CD8-positive, alpha-beta memory T cell (primary cell): ENCODE measurements at regions not wholly inside any gene's neighbourhood (a gene's known extent, or its start where the extent isn't known, plus 50 kb on each side); places are given as distances from the start of the nearest gene placed in this dataset.

ENCODE experiments used
- CTCF ChIA-PET: fragments of 350-600 bp; sonication (Branson Sonifier 250); formaldehyde crosslinking; loops from one replicate; lab custom pipeline; 2021; ENCODE audit warnings: antibody characterized with exemption; lab: Charles Lee
- POLR2A ChIA-PET: fragments of 350-600 bp; sonication (Branson Sonifier 250); formaldehyde crosslinking; loops from one replicate; lab custom pipeline; 2021; ENCODE audit warnings: antibody characterized with exemption; lab: Charles Lee
- DNase-seq, 5 donors: peaks; one replicate each; pipeline versions ENCODE4 v3.0.0 to v3.0.0-alpha.2; 2020 to 2022; ENCODE audit warnings: mixed read lengths in 1 of 5
- H3K27ac ChIP-seq: one replicate; pipeline ENCODE4 v1.7.0; 2013; ENCODE audit warnings: low read depth, mild to moderate bottlenecking, low read length, moderate library complexity
- H3K27me3 ChIP-seq: 2 replicates; pipeline ENCODE4 v1.7.0; 2013; ENCODE audit warnings: low read length, mild to moderate bottlenecking; ENCODE audit not compliant: insufficient read depth, poor library complexity, severe bottlenecking
- H3K36me3 ChIP-seq: 2 replicates; pipeline ENCODE4 v1.7.0; 2013; ENCODE audit warnings: mild to moderate bottlenecking, low read length, moderate library complexity; ENCODE audit not compliant: insufficient read depth
- H3K4me1 ChIP-seq: 2 replicates; pipeline ENCODE4 v1.7.0; 2013; ENCODE audit warnings: mild to moderate bottlenecking, low read length, moderate library complexity; ENCODE audit not compliant: insufficient read depth
- H3K4me3 ChIP-seq: 2 replicates; pipeline ENCODE4 v1.7.0; 2013; ENCODE audit warnings: mild to moderate bottlenecking, low read length
- H3K9me3 ChIP-seq: 2 replicates; pipeline ENCODE4 v1.7.0; 2013; ENCODE audit warnings: mild to moderate bottlenecking, low read length
- H3K27ac Mint-ChIP-seq, 8 donors: one replicate each; pipeline ENCODE4 v1.8.0; 2020 to 2021; ENCODE audit warnings: mixed read lengths in 8 of 8, mild to moderate bottlenecking in 6 of 8, inconsistent platforms in 3 of 8, moderate library complexity in 3 of 8
- H3K27me3 Mint-ChIP-seq, 2 donors: one replicate each; pipeline ENCODE4 v1.8.0; 2020 to 2021; ENCODE audit warnings: mixed read lengths in 2 of 2, mild to moderate bottlenecking in 1 of 2, moderate library complexity in 1 of 2
- H3K36me3 Mint-ChIP-seq, 3 donors: one replicate each; pipeline ENCODE4 v1.8.0; 2020 to 2021; ENCODE audit warnings: mixed read lengths in 3 of 3, inconsistent platforms in 1 of 3, mild to moderate bottlenecking in 1 of 3
- H3K4me1 Mint-ChIP-seq, 3 donors: one replicate each; pipeline ENCODE4 v1.8.0; 2020 to 2021; ENCODE audit warnings: mixed read lengths in 3 of 3, inconsistent platforms in 1 of 3, mild to moderate bottlenecking in 1 of 3
- H3K4me3 Mint-ChIP-seq, 7 donors: one replicate each; pipeline ENCODE4 v1.8.0; 2020 to 2021; ENCODE audit warnings: mixed read lengths in 7 of 7, mild to moderate bottlenecking in 6 of 7, moderate library complexity in 4 of 7, inconsistent platforms in 2 of 7
- H3K9me3 Mint-ChIP-seq, 5 donors: one replicate each; pipeline ENCODE4 v1.8.0; 2020 to 2022; ENCODE audit warnings: mixed read lengths in 5 of 5, mild to moderate bottlenecking in 3 of 5, moderate library complexity in 2 of 5, inconsistent platforms in 1 of 5

DNA sequence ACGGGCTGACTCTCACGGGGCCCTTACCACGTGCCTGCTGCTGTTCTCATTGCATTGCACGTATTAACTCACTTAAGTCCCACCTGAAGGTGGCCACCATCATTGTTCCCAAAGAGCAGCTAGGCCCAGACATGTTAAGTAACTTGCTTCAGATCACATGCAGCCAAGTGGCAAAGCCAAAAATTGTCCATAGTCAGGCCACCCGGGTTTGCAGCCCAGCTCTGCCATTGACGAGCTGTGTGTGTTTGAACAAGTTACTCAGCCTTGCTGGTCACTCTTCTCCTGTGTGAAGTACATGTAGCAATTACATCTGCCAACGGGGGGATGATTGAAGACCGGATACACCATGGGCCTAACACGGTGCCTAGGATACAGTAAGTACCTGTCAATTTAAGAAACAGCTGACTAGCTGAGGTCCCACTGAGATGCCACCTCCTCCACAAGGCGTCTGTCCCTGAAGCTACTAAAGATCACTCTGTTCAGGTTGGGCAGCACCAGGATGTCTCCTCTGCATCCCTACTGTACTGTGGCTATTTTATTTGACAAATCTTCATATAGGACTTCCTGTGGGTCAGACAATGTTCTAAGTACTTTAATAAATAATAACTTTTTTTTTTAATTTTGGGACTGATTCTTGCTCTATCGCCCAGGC lies 154.2 kb upstream of the MYCN start:
- no peak overlapping the region for H3K4me3 Mint-ChIP-seq
- H3K4me1 ChIP-seq, result no peaks in the 10 kb centered on the region
- no peaks in the 10 kb centered on the region for H3K4me1 Mint-ChIP-seq
- no peak overlapping the region for H3K27ac Mint-ChIP-seq
- no peak overlapping the region for H3K27ac ChIP-seq
- no peak for DNase-seq
- ChIA-PET CTCF (no interaction called here), POLR2A (no interaction called here)
- H3K27me3 Mint-ChIP-seq, result peaks cover 0 to 4% of the 10 kb centered on the region in 2 donors
- H3K36me3 Mint-ChIP-seq, result no peaks in the 10 kb centered on the region
- H3K9me3 Mint-ChIP-seq, result no peaks in the 10 kb centered on the region
- H3K4me3 ChIP-seq, result no peak overlapping the region
- no peaks in the 10 kb centered on the region for H3K27me3 ChIP-seq
- no peaks in the 10 kb centered on the region for H3K9me3 ChIP-seq
- no peaks in the 10 kb centered on the region for H3K36me3 ChIP-seq

DNA sequence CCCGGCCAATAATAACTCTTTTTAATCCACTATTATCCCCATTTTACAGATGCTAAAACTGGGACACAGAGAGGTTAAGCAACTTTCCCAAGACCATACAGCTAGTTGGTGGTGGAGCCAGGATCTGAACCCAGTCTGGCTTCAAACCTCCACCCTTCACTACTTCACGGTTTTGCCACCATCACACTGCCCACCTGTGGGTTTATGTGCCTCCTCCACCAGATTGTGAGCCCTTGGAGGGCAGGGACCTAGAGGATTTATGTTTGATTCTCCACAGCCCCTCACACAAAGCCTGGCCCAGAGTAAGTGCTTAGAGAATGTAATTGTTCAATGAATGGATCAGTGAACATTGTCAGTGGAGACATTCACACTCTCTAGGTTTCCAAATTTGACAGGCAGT lies 153.4 kb upstream of the MYCN start:
- no peak overlapping the region for H3K27ac ChIP-seq
- H3K4me1 ChIP-seq, result no peaks in the 10 kb centered on the region
- CTCF ChIA-PET, result no interaction called here
- H3K4me3 ChIP-seq, result no peak overlapping the region
- no peak for DNase-seq
- Mint-ChIP-seq H3K36me3 (no peaks in the 10 kb centered on the region), H3K27ac (no peak overlapping the region), H3K9me3 (no peaks in the 10 kb centered on the region), H3K27me3 (peaks cover 0 to 4% of the 10 kb centered on the region in 2 donors), H3K4me1 (no peaks in the 10 kb centered on the region), H3K4me3 (no peak overlapping the region)
- no peaks in the 10 kb centered on the region for H3K27me3 ChIP-seq
- H3K36me3 ChIP-seq, result no peaks in the 10 kb centered on the region
- H3K9me3 ChIP-seq, result no peaks in the 10 kb centered on the region
- POLR2A ChIA-PET, result no interaction called here

DNA sequence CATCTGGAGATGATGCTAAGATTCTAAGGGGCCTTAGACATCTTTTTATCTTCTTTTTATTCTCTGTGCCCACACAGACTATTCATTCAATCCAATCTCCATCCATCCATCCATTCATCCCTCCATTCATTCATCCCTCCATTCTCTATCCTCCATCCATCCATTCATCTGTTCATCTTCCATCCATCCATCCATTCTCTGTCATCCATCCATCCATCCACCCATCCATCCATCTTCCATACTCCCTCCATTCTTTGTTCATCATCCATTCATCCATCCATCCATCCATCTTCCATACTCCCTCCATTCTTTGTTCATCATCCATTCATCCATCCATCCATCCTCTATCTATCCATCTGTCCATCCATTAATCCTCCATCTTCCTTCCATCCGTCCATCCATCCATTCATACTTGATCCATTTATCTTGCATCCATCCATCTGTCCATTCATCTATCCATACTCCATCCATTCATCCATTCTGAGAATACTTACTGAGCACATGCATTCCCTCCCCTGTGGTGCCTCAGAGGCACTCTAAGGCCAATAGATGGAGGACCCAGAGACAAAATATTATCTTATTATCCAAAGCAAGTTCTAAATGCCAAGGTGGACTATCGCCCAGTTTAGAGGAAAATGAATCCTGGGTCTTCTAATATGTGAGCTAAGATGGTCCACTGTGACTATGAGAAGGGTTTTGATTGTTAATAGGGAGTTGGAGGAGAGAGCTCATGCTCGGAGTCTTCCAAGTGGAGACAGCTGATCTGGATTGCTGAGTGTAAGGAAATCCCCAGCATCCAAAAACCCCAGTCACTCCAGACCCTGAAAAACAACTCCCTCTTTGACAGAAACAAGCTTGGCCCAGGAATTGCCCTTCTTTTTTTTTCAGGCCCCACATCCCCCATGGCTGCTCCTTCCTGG lies 152.6 kb upstream of the MYCN start:
- peaks cover 0 to 2% (median 0%) of the 10 kb centered on the region in 5 donors for H3K9me3 Mint-ChIP-seq
- Histone ChIP-seq H3K4me1 (no peaks in the 10 kb centered on the region), H3K27ac (no peak overlapping the region), H3K27me3 (no peaks in the 10 kb centered on the region), H3K4me3 (no peak overlapping the region), H3K9me3 (no peaks in the 10 kb centered on the region), H3K36me3 (no peaks in the 10 kb centered on the region)
- no peaks in the 10 kb centered on the region for H3K4me1 Mint-ChIP-seq
- no peak overlapping the region for H3K4me3 Mint-ChIP-seq
- no peaks in the 10 kb centered on the region for H3K36me3 Mint-ChIP-seq
- peaks cover 0 to 4% of the 10 kb centered on the region in 2 donors for H3K27me3 Mint-ChIP-seq
- peak overlapping the region in 1 of 8 donors; percentile 0 for H3K27ac Mint-ChIP-seq
- no peak for DNase-seq
- POLR2A ChIA-PET, result no interaction called here
- CTCF ChIA-PET, result no interaction called here

DNA sequence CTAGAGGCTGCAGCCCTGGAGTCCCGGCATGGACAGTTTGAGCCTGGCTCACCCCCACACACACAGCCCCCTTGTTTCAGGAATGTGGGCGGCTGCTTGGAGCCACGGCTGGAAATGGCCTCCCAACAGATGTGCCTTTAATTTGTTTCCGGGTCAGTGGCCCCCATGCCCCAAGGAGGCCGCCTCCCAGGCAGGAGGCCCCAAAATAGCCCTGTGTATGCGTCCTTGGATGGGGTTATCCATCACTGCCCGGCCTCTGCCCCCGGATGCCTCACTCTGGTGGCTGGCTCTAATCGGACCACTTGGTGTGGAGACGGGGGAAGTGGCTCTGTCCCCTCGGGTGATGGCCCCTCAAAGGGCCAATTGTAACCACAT lies 151.9 kb upstream of the MYCN start:
- H3K9me3 Mint-ChIP-seq, result peaks cover 0 to 2% (median 0%) of the 10 kb centered on the region in 5 donors
- no peaks in the 10 kb centered on the region for H3K9me3 ChIP-seq
- no peak overlapping the region for H3K27ac ChIP-seq
- ChIA-PET POLR2A (no interaction called here), CTCF (no interaction called here)
- H3K27me3 ChIP-seq, result no peaks in the 10 kb centered on the region
- no peaks in the 10 kb centered on the region for H3K36me3 ChIP-seq
- H3K4me1 Mint-ChIP-seq, result no peaks in the 10 kb centered on the region
- DNase-seq, result no peak
- no peak overlapping the region for H3K27ac Mint-ChIP-seq
- H3K27me3 Mint-ChIP-seq, result peaks cover 0 to 4% of the 10 kb centered on the region in 2 donors
- H3K36me3 Mint-ChIP-seq, result no peaks in the 10 kb centered on the region
- no peak overlapping the region for H3K4me3 Mint-ChIP-seq
- no peaks in the 10 kb centered on the region for H3K4me1 ChIP-seq
- H3K4me3 ChIP-seq, result no peak overlapping the region

DNA sequence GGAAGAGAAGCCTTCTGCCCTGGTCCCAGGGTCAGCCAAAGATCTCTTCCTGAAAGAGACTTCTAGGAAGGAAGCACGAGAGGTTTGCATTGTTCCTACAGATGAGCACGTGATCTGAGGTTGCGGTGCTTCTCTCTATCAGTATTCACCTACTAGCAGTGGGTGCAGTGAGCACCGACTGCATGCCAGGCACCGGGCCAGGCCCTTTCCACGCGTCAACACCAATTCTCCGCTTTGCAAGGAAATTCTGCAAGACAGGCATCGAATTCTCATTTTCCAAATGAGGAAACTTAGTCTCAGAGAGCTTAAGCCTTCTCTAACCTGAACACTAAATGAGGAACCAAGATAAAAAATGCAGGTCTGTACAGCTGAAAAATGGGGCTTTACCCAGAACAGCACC lies 151.5 kb upstream of the MYCN start:
- Mint-ChIP-seq H3K4me1 (no peaks in the 10 kb centered on the region), H3K9me3 (peaks cover 0 to 2% (median 0%) of the 10 kb centered on the region in 5 donors), H3K27ac (no peak overlapping the region), H3K36me3 (no peaks in the 10 kb centered on the region), H3K4me3 (no peak overlapping the region), H3K27me3 (peaks cover 0 to 4% of the 10 kb centered on the region in 2 donors)
- Histone ChIP-seq H3K4me1 (no peaks in the 10 kb centered on the region), H3K27me3 (no peaks in the 10 kb centered on the region), H3K4me3 (no peak overlapping the region), H3K9me3 (no peaks in the 10 kb centered on the region), H3K36me3 (no peaks in the 10 kb centered on the region), H3K27ac (no peak overlapping the region)
- ChIA-PET CTCF (no interaction called here), POLR2A (no interaction called here)
- DNase-seq, result no peak

DNA sequence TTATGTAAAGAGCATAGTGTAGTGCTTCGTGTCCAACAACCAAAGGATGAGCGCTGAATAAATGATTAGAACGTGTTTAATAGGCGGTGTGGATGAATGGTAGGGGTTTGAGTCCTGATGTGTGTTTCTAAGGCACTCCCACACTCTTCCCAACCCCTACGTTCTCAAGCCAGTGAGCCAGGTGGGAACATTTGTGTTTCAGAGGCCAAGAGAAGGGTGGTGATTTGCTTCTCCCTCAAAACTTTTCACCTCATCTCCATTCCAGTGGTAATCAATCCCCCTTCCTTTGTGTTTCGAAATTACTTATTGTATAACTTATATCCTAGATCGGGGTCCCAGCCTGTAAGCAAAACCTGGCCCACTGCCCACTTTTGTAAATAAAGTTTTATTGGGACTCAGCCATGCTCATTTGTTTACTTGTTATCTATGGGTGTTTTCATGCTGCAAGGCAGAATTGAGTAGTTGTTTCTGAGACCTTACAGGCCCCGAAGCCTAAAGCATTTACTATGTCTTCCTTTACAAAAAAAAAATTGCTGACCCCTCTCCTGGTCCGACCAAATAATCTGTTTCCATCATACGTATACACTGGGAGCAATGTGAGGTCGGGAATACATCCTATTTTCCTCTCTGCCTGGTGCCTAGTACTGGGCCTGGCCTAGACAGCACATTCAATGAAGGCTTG lies 150.8 kb upstream of the MYCN start:
- H3K4me3 Mint-ChIP-seq, result no peak overlapping the region
- no peak for DNase-seq
- H3K27me3 Mint-ChIP-seq, result peaks cover 0 to 4% of the 10 kb centered on the region in 2 donors
- no peaks in the 10 kb centered on the region for H3K9me3 ChIP-seq
- no peak overlapping the region for H3K27ac ChIP-seq
- peaks cover 0 to 2% (median 0%) of the 10 kb centered on the region in 5 donors for H3K9me3 Mint-ChIP-seq
- ChIA-PET CTCF (no interaction called here), POLR2A (no interaction called here)
- H3K4me3 ChIP-seq, result no peak overlapping the region
- no peaks in the 10 kb centered on the region for H3K4me1 ChIP-seq
- no peaks in the 10 kb centered on the region for H3K36me3 ChIP-seq
- no peaks in the 10 kb centered on the region for H3K36me3 Mint-ChIP-seq
- no peaks in the 10 kb centered on the region for H3K27me3 ChIP-seq
- H3K4me1 Mint-ChIP-seq, result no peaks in the 10 kb centered on the region
- no peak overlapping the region for H3K27ac Mint-ChIP-seq

DNA sequence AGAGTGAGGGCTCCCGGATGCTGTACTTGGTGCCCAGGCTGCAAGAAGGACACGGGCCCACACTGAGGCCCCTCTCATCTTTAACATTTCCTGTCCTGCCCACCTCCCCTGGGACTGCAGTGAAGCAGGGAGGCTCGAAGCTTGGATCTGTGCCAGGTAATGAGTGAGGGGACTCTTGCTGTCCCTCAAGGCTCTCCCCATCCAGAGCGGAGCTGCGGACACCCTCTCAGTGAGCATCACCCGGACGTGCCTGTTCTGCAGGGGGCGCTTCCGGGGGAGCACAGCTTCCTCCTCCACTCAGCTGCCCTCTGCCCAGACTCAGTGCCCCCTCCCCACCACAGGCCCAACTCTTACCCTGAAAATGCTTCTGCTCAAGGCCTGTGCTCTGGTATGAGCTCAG lies 150.0 kb upstream of the MYCN start:
- Histone ChIP-seq H3K36me3 (no peaks in the 10 kb centered on the region), H3K4me1 (no peaks in the 10 kb centered on the region), H3K4me3 (no peak overlapping the region), H3K27me3 (no peaks in the 10 kb centered on the region), H3K27ac (no peak overlapping the region), H3K9me3 (no peaks in the 10 kb centered on the region)
- H3K27ac Mint-ChIP-seq, result no peak overlapping the region
- no peak overlapping the region for H3K4me3 Mint-ChIP-seq
- no peaks in the 10 kb centered on the region for H3K36me3 Mint-ChIP-seq
- H3K9me3 Mint-ChIP-seq, result peaks cover 0 to 2% (median 0%) of the 10 kb centered on the region in 5 donors
- ChIA-PET POLR2A (no interaction called here), CTCF (no interaction called here)
- peaks cover 0 to 4% of the 10 kb centered on the region in 2 donors for H3K27me3 Mint-ChIP-seq
- H3K4me1 Mint-ChIP-seq, result no peaks in the 10 kb centered on the region
- no peak for DNase-seq

DNA sequence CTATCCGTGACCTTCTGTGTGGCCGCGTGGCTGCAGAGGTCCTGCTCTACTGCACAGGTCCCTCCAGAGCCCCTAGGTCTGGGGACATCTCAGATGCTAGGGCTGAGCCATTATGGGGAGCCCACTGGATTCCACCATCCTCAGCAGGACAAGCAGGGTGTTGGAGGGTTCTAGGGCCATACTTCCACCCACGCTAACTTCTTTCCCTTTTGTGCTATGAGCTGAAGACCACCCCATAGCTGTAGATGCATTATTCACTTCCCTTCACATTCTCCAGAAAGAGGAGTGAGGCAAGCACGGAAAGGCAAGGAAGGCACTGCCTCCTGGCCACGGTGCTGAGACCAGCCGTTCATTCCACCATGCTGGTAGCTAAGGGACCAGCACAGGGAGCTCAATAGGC lies 149.5 kb upstream of the MYCN start:
- Mint-ChIP-seq H3K27me3 (peaks cover 0 to 4% of the 10 kb centered on the region in 2 donors), H3K4me3 (no peak overlapping the region), H3K27ac (no peak overlapping the region), H3K36me3 (no peaks in the 10 kb centered on the region), H3K4me1 (no peaks in the 10 kb centered on the region), H3K9me3 (peaks cover 0 to 2% (median 0%) of the 10 kb centered on the region in 5 donors)
- Histone ChIP-seq H3K27ac (no peak overlapping the region), H3K27me3 (no peaks in the 10 kb centered on the region), H3K9me3 (no peaks in the 10 kb centered on the region), H3K36me3 (no peaks in the 10 kb centered on the region), H3K4me1 (no peaks in the 10 kb centered on the region), H3K4me3 (no peak overlapping the region)
- ChIA-PET POLR2A (no interaction called here), CTCF (no interaction called here)
- no peak for DNase-seq
